Neural crest cell (in vitro differentiated cells): ENCODE measurements at regions not wholly inside any gene's neighbourhood (a gene's known extent, or its start where the extent isn't known, plus 50 kb on each side); places are given as distances from the start of the nearest gene placed in this dataset.

Source experiments
- DNase-seq: peaks from one replicate; pipeline ENCODE4 v3.0.0; 2021; ENCODE audit warnings: low read depth, mixed read lengths, low spot score
- H3K27ac Mint-ChIP-seq: one replicate; pipeline ENCODE4 v1.8.0; 2021; ENCODE audit warnings: mild to moderate bottlenecking, mixed read lengths; ENCODE audit not compliant: unreplicated experiment
- H3K27me3 Mint-ChIP-seq: 2 replicates; pipeline ENCODE4 v1.8.0; 2021; ENCODE audit warnings: low read depth, mild to moderate bottlenecking, mixed read lengths
- H3K36me3 Mint-ChIP-seq: 2 replicates; pipeline ENCODE4 v1.8.0; 2021; ENCODE audit warnings: low read depth, mild to moderate bottlenecking, mixed read lengths
- H3K4me1 Mint-ChIP-seq: 2 replicates; pipeline ENCODE4 v1.8.0; 2021; ENCODE audit warnings: mixed read lengths
- H3K4me3 Mint-ChIP-seq: one replicate; pipeline ENCODE4 v1.8.0; 2021; ENCODE audit warnings: mild to moderate bottlenecking, mixed read lengths
- H3K9me3 Mint-ChIP-seq: 2 replicates; pipeline ENCODE4 v1.8.0; 2021; ENCODE audit warnings: mixed read lengths
- CTCF ChIP-seq: fragments of 200-600 bp; sonication (generic); conservative IDR thresholded peaks from 2 replicates; pipeline ENCODE4 v1.5.0; 2021; ENCODE audit warnings: antibody characterized with exemption, mild to moderate bottlenecking

- no peak for DNase-seq
- Mint-ChIP-seq H3K9me3 (peaks cover 2% of the 10 kb centered on the region), H3K4me1 (no peaks in the 10 kb centered on the region), H3K4me3 (no peak overlapping the region), H3K27ac (no peak overlapping the region), H3K36me3 (no peaks in the 10 kb centered on the region), H3K27me3 (peaks cover 3% of the 10 kb centered on the region)
- TF ChIP-seq CTCF: no peak
These were observed 282.5 kb upstream of the THBS1 start for GRCh38 chr15:39298271-39298962.

GRCh38 chr15:39299486-39300267, 281.2 kb upstream of the THBS1 start:
- H3K27ac Mint-ChIP-seq: no peak overlapping the region
- H3K9me3 Mint-ChIP-seq: peaks cover 2% of the 10 kb centered on the region
- H3K4me3 Mint-ChIP-seq: no peak overlapping the region
- H3K4me1 Mint-ChIP-seq: peaks cover 1% of the 10 kb centered on the region
- no peak for DNase-seq
- no peak for TF ChIP-seq CTCF
- H3K36me3 Mint-ChIP-seq: no peaks in the 10 kb centered on the region
- H3K27me3 Mint-ChIP-seq: peaks cover 3% of the 10 kb centered on the region

GRCh38 chr15:39300451-39301153, 280.3 kb upstream of the THBS1 start:
- Mint-ChIP-seq H3K27ac (no peak overlapping the region), H3K4me1 (peaks cover 5% of the 10 kb centered on the region), H3K9me3 (peaks cover 2% of the 10 kb centered on the region), H3K27me3 (peaks cover 3% of the 10 kb centered on the region), H3K36me3 (no peaks in the 10 kb centered on the region), H3K4me3 (no peak overlapping the region)
- no peak for DNase-seq
- no peak for TF ChIP-seq CTCF

- Mint-ChIP-seq H3K27me3 (peaks cover 3% of the 10 kb centered on the region), H3K36me3 (no peaks in the 10 kb centered on the region), H3K9me3 (peaks cover 2% of the 10 kb centered on the region), H3K27ac (no peak overlapping the region), H3K4me1 (peaks cover 5% of the 10 kb centered on the region), H3K4me3 (no peak overlapping the region)
- no peak for TF ChIP-seq CTCF
- no peak for DNase-seq
These were observed 279.3 kb upstream of the THBS1 start for GRCh38 chr15:39301589-39301999.

- peaks cover 3% of the 10 kb centered on the region for H3K27me3 Mint-ChIP-seq
- TF ChIP-seq CTCF: no peak
- H3K9me3 Mint-ChIP-seq: peaks cover 9% of the 10 kb centered on the region
- DNase-seq: no peak
- peaks cover 4% of the 10 kb centered on the region for H3K36me3 Mint-ChIP-seq
- no peak overlapping the region for H3K4me3 Mint-ChIP-seq
- no peak overlapping the region for H3K27ac Mint-ChIP-seq
- H3K4me1 Mint-ChIP-seq: peaks cover 5% of the 10 kb centered on the region
These were observed 277.9 kb upstream of the THBS1 start for GRCh38 chr15:39302936-39303335.
